GM12873 (cell line): ENCODE measurements at regions not wholly inside any gene's neighbourhood (a gene's known extent, or its start where the extent isn't known, plus 50 kb on each side); places are given as distances from the start of the nearest gene placed in this dataset.

ENCODE experiments used
- TF ChIP-seq, protein P1 (sequence below): IDR thresholded peaks from 2 replicates; pipeline ENCODE4 v1.5.1; 2012; ENCODE audit warnings: low read depth, mild to moderate bottlenecking, moderate library complexity, low read length, control low read depth; ENCODE audit not compliant: insufficient read depth; ENCODE audit errors: missing control alignments

DNA sequence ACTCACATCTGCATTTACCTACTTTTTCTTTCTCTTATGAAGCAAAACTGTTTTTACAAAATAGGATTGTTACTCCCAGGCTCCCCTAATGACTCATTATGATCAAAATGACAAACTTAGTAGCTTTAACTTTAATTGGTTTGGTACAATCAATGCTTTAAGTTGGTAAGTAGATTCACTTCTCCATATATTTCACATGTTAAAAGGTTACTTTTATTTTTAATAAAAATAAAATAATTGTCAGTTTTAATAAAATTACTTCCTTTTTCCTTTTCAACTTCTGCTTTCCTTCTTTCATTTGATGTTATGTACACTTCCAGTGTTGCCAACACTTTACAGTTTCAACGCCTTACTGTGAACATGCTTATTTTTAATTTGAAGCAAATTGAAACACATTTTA is 477.6 kb downstream of the SETD4 start:
- TF ChIP-seq, protein P1, sequence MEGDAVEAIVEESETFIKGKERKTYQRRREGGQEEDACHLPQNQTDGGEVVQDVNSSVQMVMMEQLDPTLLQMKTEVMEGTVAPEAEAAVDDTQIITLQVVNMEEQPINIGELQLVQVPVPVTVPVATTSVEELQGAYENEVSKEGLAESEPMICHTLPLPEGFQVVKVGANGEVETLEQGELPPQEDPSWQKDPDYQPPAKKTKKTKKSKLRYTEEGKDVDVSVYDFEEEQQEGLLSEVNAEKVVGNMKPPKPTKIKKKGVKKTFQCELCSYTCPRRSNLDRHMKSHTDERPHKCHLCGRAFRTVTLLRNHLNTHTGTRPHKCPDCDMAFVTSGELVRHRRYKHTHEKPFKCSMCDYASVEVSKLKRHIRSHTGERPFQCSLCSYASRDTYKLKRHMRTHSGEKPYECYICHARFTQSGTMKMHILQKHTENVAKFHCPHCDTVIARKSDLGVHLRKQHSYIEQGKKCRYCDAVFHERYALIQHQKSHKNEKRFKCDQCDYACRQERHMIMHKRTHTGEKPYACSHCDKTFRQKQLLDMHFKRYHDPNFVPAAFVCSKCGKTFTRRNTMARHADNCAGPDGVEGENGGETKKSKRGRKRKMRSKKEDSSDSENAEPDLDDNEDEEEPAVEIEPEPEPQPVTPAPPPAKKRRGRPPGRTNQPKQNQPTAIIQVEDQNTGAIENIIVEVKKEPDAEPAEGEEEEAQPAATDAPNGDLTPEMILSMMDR = no peak

DNA sequence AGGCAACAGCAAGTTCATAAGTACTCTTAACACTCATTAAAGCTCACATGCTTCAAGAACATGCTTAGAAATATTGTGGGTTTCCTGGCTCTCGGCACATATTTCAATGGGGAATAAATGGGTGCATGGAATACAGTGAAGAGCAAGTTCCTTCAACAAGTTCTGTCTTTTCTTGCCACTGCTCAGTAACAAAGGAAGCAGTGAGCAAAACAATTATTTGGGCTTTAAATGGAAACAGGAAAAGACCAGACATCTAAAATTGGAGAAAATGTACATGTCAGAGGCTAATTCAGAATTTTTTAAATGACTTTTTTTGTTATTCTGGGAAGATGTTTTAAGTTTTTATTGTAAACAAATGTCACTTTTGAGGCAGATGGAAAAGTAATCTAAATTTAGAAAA is 478.7 kb downstream of the SETD4 start:
- TF ChIP-seq, protein P1 = no peak

DNA sequence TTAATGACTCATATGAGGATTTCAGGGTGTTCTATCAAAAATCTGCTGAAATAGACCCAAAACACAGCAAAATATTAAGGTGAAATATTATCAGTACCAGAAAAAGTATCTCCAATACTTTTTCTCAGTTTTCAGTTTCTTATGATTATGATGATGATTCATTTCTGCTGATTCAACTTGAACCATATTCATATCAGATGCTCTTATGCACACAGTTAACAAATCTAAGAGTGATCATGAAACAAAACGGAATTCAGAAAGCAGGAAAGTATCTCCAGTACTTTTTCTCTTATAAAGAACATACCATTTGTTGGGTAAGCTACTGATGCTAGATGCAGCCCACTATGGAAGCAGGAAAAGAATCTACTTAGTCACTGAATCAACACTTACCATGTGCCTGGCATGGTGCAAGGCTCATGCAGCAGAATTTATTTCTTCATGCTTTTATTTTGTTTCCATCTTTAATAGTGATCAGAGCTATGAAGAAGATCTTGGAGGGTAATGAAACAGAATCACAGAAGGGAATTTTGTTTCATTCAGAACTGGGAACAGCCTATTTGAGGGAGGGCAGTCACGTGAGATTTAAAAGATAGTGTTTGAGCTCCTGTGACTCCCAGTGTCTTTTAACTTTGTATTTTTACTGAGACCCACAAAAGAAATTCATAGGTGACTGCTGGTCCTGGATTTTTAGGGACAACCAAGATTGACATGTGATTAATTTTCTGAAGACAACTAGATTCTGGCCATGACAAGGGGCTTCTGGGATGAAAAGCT is 480.6 kb downstream of the SETD4 start:
- TF ChIP-seq, protein P1 = no peak

DNA sequence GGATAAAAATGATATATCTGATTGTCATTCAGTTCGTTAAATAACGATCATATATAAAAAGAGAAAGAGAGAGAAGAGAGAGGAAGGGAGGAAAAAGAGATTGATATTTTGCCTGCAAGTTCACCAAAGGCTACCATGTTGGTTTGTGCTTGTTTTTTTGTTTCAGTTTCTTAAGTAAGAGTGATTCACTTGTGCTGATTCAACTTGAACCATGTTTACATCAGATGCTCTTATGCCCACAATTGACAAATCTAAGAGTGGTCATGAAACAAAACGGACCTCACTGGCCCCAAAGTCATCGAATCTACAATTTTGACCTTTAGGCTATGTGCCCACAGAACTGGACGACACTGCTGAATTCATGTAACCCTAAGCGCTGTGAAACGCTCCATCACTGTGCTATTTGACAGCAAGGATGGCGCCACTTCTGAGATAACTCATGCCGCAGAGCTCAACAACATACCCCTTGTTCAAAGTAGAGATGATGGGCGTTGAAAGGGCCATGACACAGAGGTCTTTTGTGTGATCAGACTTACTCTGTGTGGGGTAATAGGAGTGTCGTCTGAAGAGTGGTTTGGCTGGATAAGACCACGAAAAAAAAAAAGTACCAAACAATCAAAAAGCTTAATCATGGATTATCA is 481.4 kb downstream of the SETD4 start:
- TF ChIP-seq, protein P1 = no peak

DNA sequence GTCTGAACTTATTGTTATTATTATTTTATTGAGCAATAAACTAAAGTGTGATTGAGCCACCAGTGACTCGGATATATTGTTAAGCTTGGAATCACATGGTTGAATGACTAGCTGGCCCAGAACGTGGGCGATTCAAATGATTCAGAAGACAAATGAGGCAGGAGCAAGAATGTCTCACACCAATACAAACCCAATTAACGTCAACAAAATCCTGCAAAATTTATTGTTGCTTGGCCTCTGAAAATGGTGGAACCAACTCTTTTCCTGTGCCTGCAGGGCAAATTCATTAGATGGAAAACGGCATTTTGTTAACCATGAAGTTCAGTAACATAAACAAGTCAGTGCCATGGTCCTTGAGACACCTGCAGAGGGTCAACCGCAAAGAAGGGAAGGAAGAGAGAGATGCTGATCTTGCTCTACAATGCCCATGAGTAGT is 482.0 kb downstream of the SETD4 start:
- TF ChIP-seq, protein P1 = no peak

DNA sequence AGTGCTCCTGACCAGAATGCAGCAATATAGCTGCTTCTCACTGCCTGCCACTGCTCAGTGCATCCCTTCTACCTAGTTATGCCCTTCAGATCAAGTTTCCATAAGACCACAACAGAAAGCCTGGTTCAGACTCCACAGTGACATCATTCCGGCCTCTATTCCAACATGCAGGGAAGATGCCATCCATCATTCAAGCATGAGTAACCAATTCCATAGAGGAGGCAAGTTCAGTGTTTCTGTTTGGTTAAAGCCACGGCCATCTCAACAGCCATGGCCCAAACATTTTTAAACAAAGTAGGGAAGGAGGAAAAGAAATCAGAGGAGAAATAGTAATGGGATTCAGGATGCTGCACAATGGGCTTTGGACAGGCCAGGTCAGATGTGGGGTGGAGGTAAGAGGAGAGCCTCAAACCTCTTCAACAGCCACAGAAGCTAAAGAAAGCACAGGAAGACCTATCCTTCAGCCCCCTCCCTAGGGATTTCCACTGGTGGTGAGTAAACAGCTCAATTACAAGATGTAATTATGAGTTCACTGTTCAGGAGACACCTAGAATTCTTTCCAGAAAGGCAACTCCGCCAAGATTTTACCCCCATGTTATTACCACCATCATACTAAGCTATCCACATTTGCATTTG is 484.9 kb downstream of the SETD4 start:
- TF ChIP-seq, protein P1 = no peak
